MCF 10A (cell line): ENCODE measurements at regions not wholly inside any gene's neighbourhood (a gene's known extent, or its start where the extent isn't known, plus 50 kb on each side); places are given as distances from the start of the nearest gene placed in this dataset.

Experiments
- BruUV-seq: library from RNA; stranded (reverse); fragments of 400-500 nt; replicated peaks from 2 replicates; lab custom pipeline; 2021; lab: Mats Ljungman, UMichigan
- CTCF ChIA-PET: fragments of 300-600 bp; sonication (Branson Sonifier 250); formaldehyde crosslinking; extraction: SDS; loops from one replicate; lab custom pipeline; 2021; ENCODE audit warnings: antibody characterized with exemption, inconsistent platforms; lab: Yijun Ruan, JAX
- POLR2A ChIA-PET: fragments of 300-600, 350-650 bp; sonication (Branson Sonifier 250); formaldehyde crosslinking; extraction: SDS; loops from one replicate; lab custom pipeline; 2020; ENCODE audit warnings: antibody characterized with exemption, inconsistent platforms; lab: Yijun Ruan, JAX
- DNase-seq: peaks from one replicate; pipeline ENCODE4 v3.0.0-alpha.2; 2018; ENCODE audit not compliant: unreplicated experiment
- H3K27ac Mint-ChIP-seq: one replicate; pipeline ENCODE4 v1.8.0; 2022; ENCODE audit warnings: mild to moderate bottlenecking, low read depth, mixed read lengths; ENCODE audit not compliant: unreplicated experiment
- H3K27me3 Mint-ChIP-seq: one replicate; pipeline ENCODE4 v1.8.0; 2022; ENCODE audit warnings: mixed read lengths; ENCODE audit not compliant: insufficient read depth, unreplicated experiment
- H3K36me3 Mint-ChIP-seq: one replicate; pipeline ENCODE4 v1.8.0; 2022; ENCODE audit warnings: mild to moderate bottlenecking, moderate library complexity, mixed read lengths; ENCODE audit not compliant: insufficient read depth, unreplicated experiment
- H3K4me1 Mint-ChIP-seq: one replicate; pipeline ENCODE4 v1.8.0; 2022; ENCODE audit warnings: mixed read lengths; ENCODE audit not compliant: insufficient read depth, unreplicated experiment
- H3K4me3 Mint-ChIP-seq: one replicate; pipeline ENCODE4 v1.8.0; 2022; ENCODE audit warnings: mild to moderate bottlenecking, moderate library complexity, mixed read lengths; ENCODE audit not compliant: unreplicated experiment
- H3K9me3 Mint-ChIP-seq: one replicate; pipeline ENCODE4 v1.8.0; 2022; ENCODE audit warnings: mixed read lengths; ENCODE audit not compliant: unreplicated experiment
- intact Hi-C: fragments of 100-400 bp; cut with micrococcal nuclease; formaldehyde crosslinking; loops from 2 replicates; pipeline ENCODE4 v1.14.1; 2022
- TF ChIP-seq, protein P1 (sequence below): fragments of 200-600 bp; IDR thresholded peaks from one replicate; pipeline ENCODE4 v1.8.0; 2022; ENCODE audit warnings: antibody characterized with exemption, mild to moderate bottlenecking; ENCODE audit not compliant: unreplicated experiment

DNA sequence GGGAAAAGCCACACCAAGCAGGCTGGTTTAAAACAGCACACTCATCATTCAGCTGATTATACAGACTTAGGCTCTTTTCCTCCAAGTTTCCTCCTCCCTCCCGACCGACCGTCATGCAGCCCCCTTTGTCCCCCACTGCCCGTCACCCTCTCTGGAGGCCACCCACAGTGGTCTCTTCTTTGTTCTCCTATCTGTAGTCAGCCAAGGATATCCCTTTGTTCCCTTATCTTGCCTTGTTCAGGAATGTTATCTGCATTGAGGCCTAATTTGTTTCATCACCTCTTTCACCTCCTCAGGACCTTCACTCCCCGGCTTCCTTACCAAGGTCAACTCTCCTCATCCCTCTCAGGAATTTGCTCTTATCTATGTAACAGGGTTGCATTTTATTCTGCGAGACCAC lies 186.4 kb upstream of the CDH13 start:
- TF ChIP-seq, protein P1, sequence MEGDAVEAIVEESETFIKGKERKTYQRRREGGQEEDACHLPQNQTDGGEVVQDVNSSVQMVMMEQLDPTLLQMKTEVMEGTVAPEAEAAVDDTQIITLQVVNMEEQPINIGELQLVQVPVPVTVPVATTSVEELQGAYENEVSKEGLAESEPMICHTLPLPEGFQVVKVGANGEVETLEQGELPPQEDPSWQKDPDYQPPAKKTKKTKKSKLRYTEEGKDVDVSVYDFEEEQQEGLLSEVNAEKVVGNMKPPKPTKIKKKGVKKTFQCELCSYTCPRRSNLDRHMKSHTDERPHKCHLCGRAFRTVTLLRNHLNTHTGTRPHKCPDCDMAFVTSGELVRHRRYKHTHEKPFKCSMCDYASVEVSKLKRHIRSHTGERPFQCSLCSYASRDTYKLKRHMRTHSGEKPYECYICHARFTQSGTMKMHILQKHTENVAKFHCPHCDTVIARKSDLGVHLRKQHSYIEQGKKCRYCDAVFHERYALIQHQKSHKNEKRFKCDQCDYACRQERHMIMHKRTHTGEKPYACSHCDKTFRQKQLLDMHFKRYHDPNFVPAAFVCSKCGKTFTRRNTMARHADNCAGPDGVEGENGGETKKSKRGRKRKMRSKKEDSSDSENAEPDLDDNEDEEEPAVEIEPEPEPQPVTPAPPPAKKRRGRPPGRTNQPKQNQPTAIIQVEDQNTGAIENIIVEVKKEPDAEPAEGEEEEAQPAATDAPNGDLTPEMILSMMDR = no peak
- Mint-ChIP-seq H3K9me3 (no peaks in the 10 kb centered on the region), H3K27me3 (peaks cover 90% of the 10 kb centered on the region), H3K27ac (no peak overlapping the region), H3K4me3 (no peak overlapping the region), H3K4me1 (no peaks in the 10 kb centered on the region), H3K36me3 (no peaks in the 10 kb centered on the region)
- BruUV-seq = no TSS peak
- intact Hi-C loops = no loop called here
- POLR2A ChIA-PET = no interaction called here
- no peak for DNase-seq
- CTCF ChIA-PET = interaction anchor here (0.7 to 1.1 kb wide), 2 partner anchors 16 to 49 kb away, joined by 3 to 6 read pairs; no protein-coding TSS in a partner anchor

DNA sequence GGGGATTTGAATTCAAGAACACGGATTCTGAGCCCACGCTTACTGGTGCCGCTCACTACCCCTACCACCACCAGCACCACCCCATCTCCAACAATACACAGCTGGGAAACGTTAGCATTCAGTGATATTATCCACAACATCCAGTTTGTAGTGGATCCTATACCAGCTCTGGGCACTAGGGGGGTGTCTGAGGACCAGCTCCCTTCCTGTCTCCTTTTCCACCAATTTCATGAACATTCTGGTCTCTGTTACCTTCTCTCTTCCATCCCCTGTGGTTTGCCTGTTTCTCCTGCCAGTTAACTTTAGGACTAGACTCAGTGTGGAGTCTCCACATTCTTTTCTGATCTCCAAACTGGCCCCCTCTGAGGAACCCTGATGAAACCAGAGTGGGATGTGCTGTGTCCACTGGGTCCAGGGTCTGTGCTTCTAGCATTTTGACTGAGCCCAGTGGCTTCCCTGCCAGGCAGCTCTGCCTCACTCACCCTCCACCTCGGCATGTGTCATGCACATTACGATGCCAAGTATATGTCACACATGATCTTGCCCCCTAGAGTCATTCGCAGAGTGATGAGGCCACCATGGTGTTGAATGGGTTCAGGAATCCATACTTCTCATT lies 187.0 kb upstream of the CDH13 start:
- CTCF ChIA-PET = interaction anchor here (0.7 to 1.1 kb wide), 2 partner anchors 17 to 48 kb away, joined by 3 to 6 read pairs; no protein-coding TSS in a partner anchor
- H3K27ac Mint-ChIP-seq = no peak overlapping the region
- peaks cover 90% of the 10 kb centered on the region for H3K27me3 Mint-ChIP-seq
- H3K9me3 Mint-ChIP-seq = no peaks in the 10 kb centered on the region
- BruUV-seq = no TSS peak
- no peaks in the 10 kb centered on the region for H3K36me3 Mint-ChIP-seq
- H3K4me1 Mint-ChIP-seq = no peaks in the 10 kb centered on the region
- POLR2A ChIA-PET = no interaction called here
- no peak overlapping the region for H3K4me3 Mint-ChIP-seq
- peak; percentile 33 for DNase-seq
- intact Hi-C loops = no loop called here
- TF ChIP-seq, protein P1 = peak; percentile 30

DNA sequence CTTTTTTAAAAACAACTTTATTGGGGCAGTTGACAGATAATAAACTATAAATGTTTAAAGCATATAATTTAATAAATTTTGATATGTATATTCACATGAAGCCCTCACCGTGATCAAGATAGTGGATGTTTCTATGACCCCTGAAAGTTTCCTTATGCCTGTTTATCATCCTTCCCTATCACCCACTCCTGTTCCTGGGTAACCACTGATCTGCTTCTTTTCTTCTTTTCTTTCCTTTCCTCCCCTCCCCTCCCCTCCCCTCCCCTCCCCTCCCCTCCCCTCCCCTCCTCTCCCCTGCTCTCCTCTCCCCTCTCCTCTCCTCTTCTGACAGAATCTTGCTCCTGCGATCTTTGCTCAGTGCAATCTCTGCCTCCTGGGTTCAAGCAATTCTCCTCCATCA lies 193.7 kb upstream of the CDH13 start:
- ChIA-PET POLR2A (no interaction called here), CTCF (interaction anchor here (0.6 kb wide), 1 partner anchor 102 kb away, joined by 3 read pairs; no protein-coding TSS in a partner anchor)
- TF ChIP-seq, protein P1 = no peak
- Mint-ChIP-seq H3K4me3 (no peak overlapping the region), H3K4me1 (no peaks in the 10 kb centered on the region), H3K9me3 (no peaks in the 10 kb centered on the region), H3K27me3 (peaks cover 91% of the 10 kb centered on the region), H3K27ac (no peak overlapping the region), H3K36me3 (no peaks in the 10 kb centered on the region)
- BruUV-seq = no TSS peak
- no peak for DNase-seq
- intact Hi-C loops = no loop called here

DNA sequence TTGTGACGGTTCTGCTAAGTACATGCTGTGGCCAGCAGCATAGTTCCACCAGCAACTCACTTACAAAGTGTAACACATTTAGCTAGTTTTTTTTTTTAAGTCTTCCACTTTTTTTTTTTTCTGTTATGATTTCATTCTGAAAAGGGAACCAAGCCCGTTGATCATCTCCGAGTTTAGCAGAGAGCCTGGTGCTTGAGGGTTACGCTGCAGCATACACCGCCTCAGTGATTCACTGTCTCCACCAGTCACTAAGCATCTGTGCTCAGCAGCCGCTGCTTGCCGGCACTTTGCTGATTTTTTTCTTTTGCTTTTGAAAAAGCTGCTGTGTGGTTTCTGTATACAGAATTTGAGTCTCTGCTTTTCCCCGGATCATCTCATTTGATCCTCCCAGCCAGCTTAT lies 194.5 kb upstream of the CDH13 start:
- no TSS peak for BruUV-seq
- Mint-ChIP-seq H3K36me3 (no peaks in the 10 kb centered on the region), H3K9me3 (no peaks in the 10 kb centered on the region), H3K4me3 (no peak overlapping the region), H3K27me3 (peaks cover 98% of the 10 kb centered on the region), H3K4me1 (no peaks in the 10 kb centered on the region), H3K27ac (no peak overlapping the region)
- ChIA-PET POLR2A (interaction anchor here (1.0 kb wide), 1 partner anchor 12 kb away, joined by 3 read pairs; no protein-coding TSS in a partner anchor), CTCF (interaction anchor here (0.6 to 1.1 kb wide), 2 partner anchors 24 to 702 kb away, joined by 4 to 11 read pairs; no protein-coding TSS in a partner anchor)
- intact Hi-C loops = no loop called here
- TF ChIP-seq, protein P1 = no peak
- no peak for DNase-seq
